ENCODE measurements at regions not wholly inside any gene's neighbourhood (a gene's known extent, or its start where the extent isn't known, plus 50 kb on each side); places are given as distances from the start of the nearest gene placed in this dataset.
A peak's percentile ranks its signal among the peaks of the same experiment; 100 is the strongest.

GRCh38 chr2:219830353-219830738 lies 202.9 kb downstream of the SLC4A3 start:
- DNase-seq (ENCODE audit: low read depth), result no peak
- no peak overlapping the region for H3K4me3 ChIP-seq (replicated peaks; ENCODE audit: low read depth, low read length)
- TF ChIP-seq CTCF (IDR thresholded peaks at IDR 0.05; ENCODE audit: low read length, missing control alignments), result no peak

- no peak overlapping the region for H3K4me3 ChIP-seq (replicated peaks; ENCODE audit: low read depth, low read length)
- no peak for DNase-seq (ENCODE audit: low read depth)
- TF ChIP-seq CTCF (IDR thresholded peaks at IDR 0.05; ENCODE audit: low read length, missing control alignments), result no peak
These were observed 204.5 kb downstream of the SLC4A3 start for GRCh38 chr2:219831957-219832356.

GRCh38 chr2:219832904-219833303 lies 205.5 kb downstream of the SLC4A3 start:
- no peak for TF ChIP-seq CTCF (IDR thresholded peaks at IDR 0.05; ENCODE audit: low read length, missing control alignments)
- H3K4me3 ChIP-seq (replicated peaks; ENCODE audit: low read depth, low read length), result no peak overlapping the region
- DNase-seq (ENCODE audit: low read depth), result no peak

GRCh38 chr2:219835493-219835892 lies 208.1 kb downstream of the SLC4A3 start:
- TF ChIP-seq CTCF (IDR thresholded peaks at IDR 0.05; ENCODE audit: low read length, missing control alignments), result no peak
- no peak for DNase-seq (ENCODE audit: low read depth)
- H3K4me3 ChIP-seq (replicated peaks; ENCODE audit: low read depth, low read length), result no peak overlapping the region

GRCh38 chr2:219836647-219837177 lies 209.3 kb downstream of the SLC4A3 start:
- peak; percentile 34 for DNase-seq (ENCODE audit: low read depth)

GRCh38 chr2:219844401-219845091 lies 217.1 kb downstream of the SLC4A3 start:
- TF ChIP-seq CTCF (IDR thresholded peaks at IDR 0.05; ENCODE audit: low read length, missing control alignments), result no peak
- no peak overlapping the region for H3K4me3 ChIP-seq (replicated peaks; ENCODE audit: low read depth, low read length)
- DNase-seq (ENCODE audit: low read depth), result no peak

More at GRCh38 chr2:219836647-219837177, 209.3 kb downstream of the SLC4A3 start:
- peak; percentile 45 for TF ChIP-seq CTCF (IDR thresholded peaks at IDR 0.05; ENCODE audit: low read length, missing control alignments)
- H3K4me3 ChIP-seq (replicated peaks; ENCODE audit: low read depth, low read length), result no peak overlapping the region

GRCh38 chr2:219848882-219849281 lies 221.5 kb downstream of the SLC4A3 start:
- no peak for TF ChIP-seq CTCF (IDR thresholded peaks at IDR 0.05; ENCODE audit: low read length, missing control alignments)
- H3K4me3 ChIP-seq (replicated peaks; ENCODE audit: low read depth, low read length), result no peak overlapping the region
- DNase-seq (ENCODE audit: low read depth), result no peak
